Neural cell (in vitro differentiated cells): ENCODE measurements at regions not wholly inside any gene's neighbourhood (a gene's known extent, or its start where the extent isn't known, plus 50 kb on each side); places are given as distances from the start of the nearest gene placed in this dataset.
"Not testable (repeated sequence)": the region's sequence is repeated elsewhere in the genome, so short reads cannot be mapped to it uniquely, and the experiment has no call there.

Experiments
- H2AFZ ChIP-seq: fragments of 200-600, 300-800 bp; sonication (generic), shearing (Covaris generic); 2 replicates; pipeline ENCODE4 v1.6.0; 2014; ENCODE audit warnings: low read depth, mild to moderate bottlenecking, antibody characterized with exemption, low read length, moderate library complexity
- H3F3A ChIP-seq: fragments of 200-600 bp; shearing (Covaris generic); 2 replicates; pipeline ENCODE4 v1.6.1; 2016; ENCODE audit warnings: mild to moderate bottlenecking, moderate library complexity, mixed read lengths, antibody characterized with exemption, low read length; ENCODE audit not compliant: insufficient read depth, poor library complexity, severe bottlenecking
- H3K27ac ChIP-seq: fragments of 200-600, 300-800 bp; sonication (generic), shearing (Covaris generic); 2 replicates; pipeline ENCODE4 v1.5.1; 2014; ENCODE audit warnings: mild to moderate bottlenecking, low read length, moderate library complexity
- H3K27me3 ChIP-seq: fragments of 300-800, 200-600 bp; sonication (generic), shearing (Covaris generic); 2 replicates; pipeline ENCODE4 v1.6.0; 2014; ENCODE audit warnings: mild to moderate bottlenecking, low read depth, low read length, moderate library complexity; ENCODE audit not compliant: insufficient read depth
- H3K36me3 ChIP-seq: fragments of 300-800, 200-600 bp; sonication (generic), shearing (Covaris generic); 2 replicates; pipeline ENCODE4 v1.5.1; 2014; ENCODE audit warnings: mild to moderate bottlenecking, antibody characterized with exemption, low read length, moderate library complexity; ENCODE audit not compliant: insufficient read depth
- H3K4me2 ChIP-seq: fragments of 300-800, 200-600 bp; sonication (generic), shearing (Covaris generic); 2 replicates; pipeline ENCODE4 v1.6.0; 2014; ENCODE audit warnings: mild to moderate bottlenecking, low read length
- H3K4me3 ChIP-seq: fragments of 300-800, 200-600 bp; sonication (generic), shearing (Covaris generic); 2 replicates; pipeline ENCODE4 v1.5.1; 2014; ENCODE audit warnings: mild to moderate bottlenecking, low read length, moderate library complexity
- H3K79me2 ChIP-seq: fragments of 200-600 bp; shearing (Covaris generic); replicated peaks from 2 replicates; pipeline ENCODE4 v1.6.0; 2014; ENCODE audit warnings: mild to moderate bottlenecking, low read length, moderate library complexity; ENCODE audit not compliant: insufficient read depth
- H3K9ac ChIP-seq: fragments of 300-800, 200-600 bp; sonication (generic), shearing (Covaris generic); 2 replicates; pipeline ENCODE4 v1.6.1; 2016; ENCODE audit warnings: mild to moderate bottlenecking, low read length, mixed read lengths
- H3K9me2 ChIP-seq: fragments of 200-600 bp; shearing (Covaris generic); 2 replicates; pipeline ENCODE4 v1.6.1; 2016; ENCODE audit warnings: mild to moderate bottlenecking, low read length, mixed read lengths; ENCODE audit not compliant: insufficient read depth
- H3K9me3 ChIP-seq: fragments of 200-600, 300-800 bp; sonication (generic), shearing (Covaris generic); 2 replicates; pipeline ENCODE4 v1.6.1; 2016; ENCODE audit warnings: mild to moderate bottlenecking, mixed run types, low read length, moderate library complexity, mixed read lengths
- H4K20me1 ChIP-seq: fragments of 200-600 bp; shearing (Covaris generic); 2 replicates; pipeline ENCODE4 v1.6.1; 2016; ENCODE audit warnings: mild to moderate bottlenecking, mixed run types; ENCODE audit not compliant: insufficient read depth
- EP300 ChIP-seq: fragments of 450-650 bp; conservative IDR thresholded peaks from 2 replicates; pipeline ENCODE4 v1.6.1; 2014; ENCODE audit warnings: antibody characterized with exemption, mild to moderate bottlenecking, moderate library complexity; ENCODE audit not compliant: poor library complexity, severe bottlenecking
- EZH2 ChIP-seq: fragments of 200-600, 300-800 bp; shearing (Covaris generic), sonication (generic); IDR thresholded peaks from 2 replicates; pipeline ENCODE4 v1.6.1; 2014; ENCODE audit warnings: antibody characterized with exemption, low read length, borderline replicate concordance, mild to moderate bottlenecking; ENCODE audit not compliant: insufficient read depth, poor library complexity, severe bottlenecking
- MXI1 ChIP-seq: fragments of 450-650 bp; conservative IDR thresholded peaks from 2 replicates; pipeline ENCODE4 v1.6.1; 2014; ENCODE audit warnings: antibody characterized with exemption, mild to moderate bottlenecking; ENCODE audit not compliant: poor library complexity, severe bottlenecking
- POLR2AphosphoS5 ChIP-seq: IDR thresholded peaks from 2 replicates; pipeline ENCODE4 v1.6.1; 2012
- RAD21 ChIP-seq: fragments of 450-650 bp; conservative IDR thresholded peaks from 2 replicates; pipeline ENCODE4 v1.6.1; 2014; ENCODE audit warnings: antibody characterized with exemption, mild to moderate bottlenecking, moderate library complexity
- SMC3 ChIP-seq: fragments of 450-650 bp; conservative IDR thresholded peaks from 2 replicates; pipeline ENCODE4 v1.6.1; 2014; ENCODE audit warnings: antibody characterized with exemption, mild to moderate bottlenecking, moderate library complexity; ENCODE audit not compliant: poor library complexity
- TAF1 ChIP-seq: IDR thresholded peaks from 2 replicates; pipeline ENCODE4 v1.6.1; 2012; ENCODE audit warnings: low read depth
- TF ChIP-seq, protein P1 (sequence below): IDR thresholded peaks from 2 replicates; pipeline ENCODE4 v1.6.1; 2012; ENCODE audit warnings: borderline replicate concordance
- TF ChIP-seq, protein P2 (sequence below): fragments of 450-650 bp; IDR thresholded peaks from 2 replicates; pipeline ENCODE4 v1.5.1; 2014; ENCODE audit warnings: antibody characterized with exemption, mild to moderate bottlenecking, moderate library complexity; ENCODE audit not compliant: poor library complexity, severe bottlenecking

DNA sequence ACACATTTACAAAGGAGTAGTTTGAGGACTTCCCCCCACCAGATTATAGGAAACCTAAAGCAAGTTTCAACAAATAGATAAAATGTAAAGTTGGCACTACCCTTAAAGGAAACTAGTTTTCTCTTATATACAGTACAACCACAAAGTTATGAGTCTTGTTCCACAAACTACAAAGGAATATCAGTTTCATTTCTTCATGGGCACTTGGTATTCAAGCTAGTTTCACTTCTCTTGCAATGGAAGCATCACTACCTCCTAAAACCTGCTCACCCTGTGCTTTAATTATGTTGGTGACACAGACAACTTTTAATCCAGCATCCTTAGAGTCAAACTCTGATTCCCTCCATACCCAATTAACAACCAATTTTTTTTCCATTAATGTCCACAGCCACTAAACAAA, 707.0 kb downstream of the ROBO2 start:
- H3K9ac ChIP-seq, result no peak overlapping the region
- H3K27me3 ChIP-seq, result no peaks in the 10 kb centered on the region
- H2AFZ ChIP-seq, result no peak overlapping the region
- H3K4me3 ChIP-seq, result no peak overlapping the region
- no peaks in the 10 kb centered on the region for H3K9me2 ChIP-seq
- no peaks in the 10 kb centered on the region for H4K20me1 ChIP-seq
- no peak overlapping the region for H3K27ac ChIP-seq
- H3K4me2 ChIP-seq, result no peak overlapping the region
- H3F3A ChIP-seq, result no peaks in the 10 kb centered on the region
- H3K36me3 ChIP-seq, result no peaks in the 10 kb centered on the region
- H3K9me3 ChIP-seq, result no peaks in the 10 kb centered on the region
- TF ChIP-seq EP300 (no peak), EZH2 (no peak)
- H3K79me2 ChIP-seq, result no peaks in the 10 kb centered on the region

DNA sequence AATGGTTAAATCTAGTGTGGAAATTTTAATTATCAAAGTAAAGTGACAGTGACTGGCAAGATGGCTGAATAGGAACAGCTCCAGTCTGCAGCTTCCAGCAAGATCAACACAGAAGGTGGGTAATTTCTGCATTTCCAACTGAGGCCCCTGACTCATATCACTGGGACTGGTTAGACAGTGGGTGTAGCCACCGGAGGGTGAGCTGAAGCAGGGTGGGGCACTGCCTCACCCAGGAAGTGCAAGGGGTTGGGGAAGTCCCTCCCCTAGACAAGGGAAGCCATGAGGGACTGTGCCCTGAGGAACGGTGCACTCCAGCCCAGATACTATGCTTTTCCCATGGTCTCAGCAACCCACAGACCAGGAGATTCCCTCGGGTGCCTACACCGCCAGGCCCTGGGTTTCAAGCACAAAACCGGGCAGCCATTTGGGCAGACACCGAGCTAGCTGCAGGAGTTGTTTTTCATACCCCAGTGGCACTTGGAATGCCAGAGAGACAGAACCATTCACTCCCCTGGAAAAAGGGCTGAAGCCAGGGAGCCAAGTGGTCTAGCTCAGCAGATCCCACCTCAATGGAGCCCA, 716.6 kb downstream of the ROBO2 start:
- H3K79me2 ChIP-seq, H3K9ac ChIP-seq, H3K36me3 ChIP-seq, H4K20me1 ChIP-seq, H3K4me2 ChIP-seq, H3K9me3 ChIP-seq, H3K27me3 ChIP-seq, H3K4me3 ChIP-seq, H2AFZ ChIP-seq, H3K27ac ChIP-seq, H3K9me2 ChIP-seq, H3F3A ChIP-seq: not testable (repeated sequence)

DNA sequence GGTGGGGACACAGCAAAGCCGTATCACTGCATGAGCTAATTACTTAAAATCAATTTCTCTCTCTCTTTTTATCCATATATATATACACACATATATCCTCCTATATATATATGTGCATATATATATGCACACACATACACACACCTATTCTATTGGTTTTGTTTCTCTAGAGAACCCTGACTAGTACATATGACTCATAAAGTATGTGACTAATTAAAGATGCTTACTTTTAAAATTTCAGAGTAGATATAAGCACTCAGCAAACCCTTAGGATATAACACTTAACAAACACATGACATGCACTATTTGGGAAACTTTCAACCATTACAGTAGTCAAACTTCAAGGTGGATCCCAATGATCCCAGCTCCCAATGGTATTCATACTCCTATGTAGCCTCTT, 732.6 kb downstream of the ROBO2 start:
- Histone ChIP-seq H3K9me2 (no peaks in the 10 kb centered on the region), H3K27ac (no peak overlapping the region), H3K27me3 (no peaks in the 10 kb centered on the region), H3K79me2 (no peaks in the 10 kb centered on the region), H3K9ac (no peak overlapping the region), H3K4me2 (no peak overlapping the region), H4K20me1 (no peaks in the 10 kb centered on the region), H3K9me3 (no peaks in the 10 kb centered on the region), H3K36me3 (no peaks in the 10 kb centered on the region), H3K4me3 (no peak overlapping the region), H3F3A (no peaks in the 10 kb centered on the region), H2AFZ (no peak overlapping the region)
- TF ChIP-seq RAD21, result no peak
- TF ChIP-seq POLR2AphosphoS5, result no peak
- no peak for TF ChIP-seq TAF1
- no peak for TF ChIP-seq MXI1
- no peak for TF ChIP-seq EZH2
- TF ChIP-seq, protein P1, sequence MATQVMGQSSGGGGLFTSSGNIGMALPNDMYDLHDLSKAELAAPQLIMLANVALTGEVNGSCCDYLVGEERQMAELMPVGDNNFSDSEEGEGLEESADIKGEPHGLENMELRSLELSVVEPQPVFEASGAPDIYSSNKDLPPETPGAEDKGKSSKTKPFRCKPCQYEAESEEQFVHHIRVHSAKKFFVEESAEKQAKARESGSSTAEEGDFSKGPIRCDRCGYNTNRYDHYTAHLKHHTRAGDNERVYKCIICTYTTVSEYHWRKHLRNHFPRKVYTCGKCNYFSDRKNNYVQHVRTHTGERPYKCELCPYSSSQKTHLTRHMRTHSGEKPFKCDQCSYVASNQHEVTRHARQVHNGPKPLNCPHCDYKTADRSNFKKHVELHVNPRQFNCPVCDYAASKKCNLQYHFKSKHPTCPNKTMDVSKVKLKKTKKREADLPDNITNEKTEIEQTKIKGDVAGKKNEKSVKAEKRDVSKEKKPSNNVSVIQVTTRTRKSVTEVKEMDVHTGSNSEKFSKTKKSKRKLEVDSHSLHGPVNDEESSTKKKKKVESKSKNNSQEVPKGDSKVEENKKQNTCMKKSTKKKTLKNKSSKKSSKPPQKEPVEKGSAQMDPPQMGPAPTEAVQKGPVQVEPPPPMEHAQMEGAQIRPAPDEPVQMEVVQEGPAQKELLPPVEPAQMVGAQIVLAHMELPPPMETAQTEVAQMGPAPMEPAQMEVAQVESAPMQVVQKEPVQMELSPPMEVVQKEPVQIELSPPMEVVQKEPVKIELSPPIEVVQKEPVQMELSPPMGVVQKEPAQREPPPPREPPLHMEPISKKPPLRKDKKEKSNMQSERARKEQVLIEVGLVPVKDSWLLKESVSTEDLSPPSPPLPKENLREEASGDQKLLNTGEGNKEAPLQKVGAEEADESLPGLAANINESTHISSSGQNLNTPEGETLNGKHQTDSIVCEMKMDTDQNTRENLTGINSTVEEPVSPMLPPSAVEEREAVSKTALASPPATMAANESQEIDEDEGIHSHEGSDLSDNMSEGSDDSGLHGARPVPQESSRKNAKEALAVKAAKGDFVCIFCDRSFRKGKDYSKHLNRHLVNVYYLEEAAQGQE, result no peak
- TF ChIP-seq, protein P2, sequence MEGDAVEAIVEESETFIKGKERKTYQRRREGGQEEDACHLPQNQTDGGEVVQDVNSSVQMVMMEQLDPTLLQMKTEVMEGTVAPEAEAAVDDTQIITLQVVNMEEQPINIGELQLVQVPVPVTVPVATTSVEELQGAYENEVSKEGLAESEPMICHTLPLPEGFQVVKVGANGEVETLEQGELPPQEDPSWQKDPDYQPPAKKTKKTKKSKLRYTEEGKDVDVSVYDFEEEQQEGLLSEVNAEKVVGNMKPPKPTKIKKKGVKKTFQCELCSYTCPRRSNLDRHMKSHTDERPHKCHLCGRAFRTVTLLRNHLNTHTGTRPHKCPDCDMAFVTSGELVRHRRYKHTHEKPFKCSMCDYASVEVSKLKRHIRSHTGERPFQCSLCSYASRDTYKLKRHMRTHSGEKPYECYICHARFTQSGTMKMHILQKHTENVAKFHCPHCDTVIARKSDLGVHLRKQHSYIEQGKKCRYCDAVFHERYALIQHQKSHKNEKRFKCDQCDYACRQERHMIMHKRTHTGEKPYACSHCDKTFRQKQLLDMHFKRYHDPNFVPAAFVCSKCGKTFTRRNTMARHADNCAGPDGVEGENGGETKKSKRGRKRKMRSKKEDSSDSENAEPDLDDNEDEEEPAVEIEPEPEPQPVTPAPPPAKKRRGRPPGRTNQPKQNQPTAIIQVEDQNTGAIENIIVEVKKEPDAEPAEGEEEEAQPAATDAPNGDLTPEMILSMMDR, result no peak
- TF ChIP-seq SMC3, result no peak
